Fibroblast of peridontal ligament (primary cell): ENCODE measurements at regions not wholly inside any gene's neighbourhood (a gene's known extent, or its start where the extent isn't known, plus 50 kb on each side); places are given as distances from the start of the nearest gene placed in this dataset.
A peak's percentile ranks its signal among the peaks of the same experiment; 100 is the strongest.
"Not testable (repeated sequence)": the region's sequence is repeated elsewhere in the genome, so short reads cannot be mapped to it uniquely, and the experiment has no call there.

Source experiments
- DNase-seq: peaks from one replicate; pipeline ENCODE4 v3.0.0-alpha.2; 2010; ENCODE audit errors: extremely low read depth

GRCh38 chr18:67139899-67140298 is 376.6 kb downstream of the DSEL start:
- no peak for DNase-seq

GRCh38 chr18:67135981-67136380 is 380.5 kb downstream of the DSEL start:
- no peak for DNase-seq

GRCh38 chr18:67134911-67135310 is 381.6 kb downstream of the DSEL start:
- no peak for DNase-seq

- DNase-seq = no peak
Measured at GRCh38 chr18:67133669-67134068, 382.9 kb downstream of the DSEL start.

- no peak for DNase-seq
Measured at GRCh38 chr18:67132919-67133318, 383.6 kb downstream of the DSEL start.

GRCh38 chr18:67131498-67131897 is 385.0 kb downstream of the DSEL start:
- no peak for DNase-seq

GRCh38 chr18:67126751-67127150 is 389.8 kb downstream of the DSEL start:
- DNase-seq = not testable (repeated sequence)

- no peak for DNase-seq
Measured at GRCh38 chr18:67123901-67124300, 392.6 kb downstream of the DSEL start.

- no peak for DNase-seq
Measured at GRCh38 chr18:67117804-67118203, 398.7 kb downstream of the DSEL start.

GRCh38 chr18:67109535-67109934 is 407.0 kb downstream of the DSEL start:
- no peak for DNase-seq

- DNase-seq = no peak
Measured at GRCh38 chr18:67108894-67109293, 407.6 kb downstream of the DSEL start.

- DNase-seq = peak; percentile 86
Measured at GRCh38 chr18:67104700-67105284, 411.7 kb downstream of the DSEL start.

GRCh38 chr18:67094123-67094522 is 422.4 kb downstream of the DSEL start:
- no peak for DNase-seq

GRCh38 chr18:67092141-67092540 is 424.4 kb downstream of the DSEL start:
- DNase-seq = no peak

GRCh38 chr18:67081482-67082211 is 434.9 kb downstream of the DSEL start:
- no peak for DNase-seq

GRCh38 chr18:67080601-67081000 is 435.9 kb downstream of the DSEL start:
- no peak for DNase-seq

GRCh38 chr18:67074309-67074708 is 442.2 kb downstream of the DSEL start:
- DNase-seq = no peak

GRCh38 chr18:67072791-67073190 is 443.7 kb downstream of the DSEL start:
- no peak for DNase-seq

GRCh38 chr18:67068608-67069007 is 447.9 kb downstream of the DSEL start:
- no peak for DNase-seq

- DNase-seq = no peak
Measured at GRCh38 chr18:67047334-67047733, 443.4 kb upstream of the CDH19 start.

GRCh38 chr18:67043276-67043675 is 439.4 kb upstream of the CDH19 start:
- DNase-seq = no peak

- DNase-seq = no peak
Measured at GRCh38 chr18:67041334-67041733, 437.4 kb upstream of the CDH19 start.

GRCh38 chr18:67035026-67035425 is 431.1 kb upstream of the CDH19 start:
- DNase-seq = no peak

- DNase-seq = no peak
Measured at GRCh38 chr18:67023059-67023458, 419.2 kb upstream of the CDH19 start.
